GM19452 (cell line): ENCODE measurements at regions not wholly inside any gene's neighbourhood (a gene's known extent, or its start where the extent isn't known, plus 50 kb on each side); places are given as distances from the start of the nearest gene placed in this dataset.
A peak's percentile ranks its signal among the peaks of the same experiment; 100 is the strongest.
"Not testable (repeated sequence)": the region's sequence is repeated elsewhere in the genome, so short reads cannot be mapped to it uniquely, and the experiment has no call there.

Experiments
- ATAC-seq: cut with Tn5 transposase; IDR thresholded peaks from one replicate; pipeline ENCODE4 v1.9.1; 2021; ENCODE audit not compliant: unreplicated experiment

GRCh38 chrX:78603908-78604307 is 55.2 kb downstream of the RTL3 start:
- no peak for ATAC-seq

- no peak for ATAC-seq
These were observed 63.1 kb downstream of the RTL3 start for GRCh38 chrX:78595901-78596502.

DNA sequence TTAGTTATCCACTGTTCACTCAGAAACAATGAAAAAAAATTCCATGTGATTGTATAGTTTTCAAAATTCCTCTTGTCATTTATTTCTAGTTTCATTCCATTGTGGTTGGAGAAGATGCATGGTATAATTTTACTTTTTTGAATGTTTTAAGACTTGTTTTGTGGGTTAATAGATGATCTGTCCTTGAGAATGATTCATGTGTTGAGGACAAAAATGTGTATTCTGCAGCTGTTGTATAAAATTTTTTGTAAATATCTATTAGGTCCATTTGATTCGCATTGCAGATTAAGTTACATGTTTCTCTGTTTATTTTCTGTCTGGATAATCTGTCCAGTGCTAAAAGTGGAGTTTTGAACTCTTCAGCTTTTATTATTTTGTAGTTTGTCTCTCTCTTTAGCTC is 65.4 kb downstream of the RTL3 start:
- ATAC-seq, result no peak

GRCh38 chrX:78592030-78592429 is 67.1 kb downstream of the RTL3 start:
- no peak for ATAC-seq

DNA sequence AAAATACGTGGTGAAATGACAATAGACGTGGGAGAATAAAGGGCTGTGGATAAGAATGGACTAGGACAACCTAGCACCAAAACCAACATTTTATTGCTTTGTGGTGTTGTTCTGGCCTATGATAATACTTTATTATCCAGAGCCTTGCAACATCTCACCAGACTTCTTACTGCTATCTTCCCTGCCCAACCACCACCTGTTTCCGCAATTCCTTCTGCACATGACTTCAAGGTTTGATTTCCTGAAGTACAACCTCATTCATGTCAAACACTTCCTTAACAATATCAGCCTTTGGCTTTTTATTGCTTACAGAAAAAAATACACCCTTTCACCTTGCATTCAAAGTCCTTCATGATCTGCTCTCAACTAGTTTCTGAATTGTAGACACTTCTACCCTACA is 84.8 kb downstream of the RTL3 start:
- ATAC-seq, result no peak

GRCh38 chrX:78573630-78574029 is 85.5 kb downstream of the RTL3 start:
- no peak for ATAC-seq

DNA sequence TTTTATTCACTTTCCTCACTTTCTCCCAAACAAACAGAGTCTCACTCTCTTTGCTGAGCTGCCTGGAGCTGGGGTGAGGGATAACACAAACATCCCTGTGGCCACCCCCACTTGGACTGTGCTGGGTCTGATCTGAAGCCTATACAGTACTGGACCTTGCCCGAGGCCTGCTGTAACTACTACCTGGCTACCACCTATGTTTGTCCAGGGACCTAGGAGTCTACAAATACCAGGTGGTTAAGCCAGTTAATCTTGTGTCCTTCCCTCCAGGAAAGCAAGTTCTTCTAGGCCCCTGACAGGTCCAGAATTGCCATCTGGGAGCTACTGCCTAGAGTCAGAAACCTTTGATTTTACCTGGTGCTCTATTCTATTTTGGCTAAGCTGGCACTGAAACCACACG is 87.3 kb downstream of the RTL3 start:
- no peak for ATAC-seq

DNA sequence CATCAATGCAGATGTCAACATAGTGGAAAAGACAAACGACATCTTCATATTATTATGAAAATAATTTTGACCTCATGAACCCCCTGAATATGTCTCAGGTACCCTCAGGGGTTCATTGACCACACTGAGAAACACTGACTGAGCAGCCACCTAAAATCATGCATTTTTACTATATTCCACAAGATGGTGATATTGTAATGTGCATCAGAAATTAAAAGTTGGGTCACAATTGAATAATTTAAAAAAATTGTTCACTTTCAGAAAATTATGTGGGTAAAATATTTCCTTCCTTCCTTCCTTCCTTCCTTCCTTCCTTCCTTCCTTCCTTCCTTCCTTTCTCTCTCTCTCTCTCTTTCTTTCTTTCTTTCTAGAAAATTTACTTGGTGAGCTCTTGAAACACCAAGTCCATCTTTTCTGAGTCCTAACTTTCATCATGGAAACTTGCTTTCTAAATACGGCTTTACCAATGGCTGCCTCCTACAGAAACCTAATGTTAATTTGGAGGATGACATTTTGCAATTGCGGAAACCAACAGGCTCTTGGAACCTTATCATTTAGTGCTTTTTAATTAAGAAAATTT is 103.6 kb downstream of the RTL3 start:
- ATAC-seq, result no peak

DNA sequence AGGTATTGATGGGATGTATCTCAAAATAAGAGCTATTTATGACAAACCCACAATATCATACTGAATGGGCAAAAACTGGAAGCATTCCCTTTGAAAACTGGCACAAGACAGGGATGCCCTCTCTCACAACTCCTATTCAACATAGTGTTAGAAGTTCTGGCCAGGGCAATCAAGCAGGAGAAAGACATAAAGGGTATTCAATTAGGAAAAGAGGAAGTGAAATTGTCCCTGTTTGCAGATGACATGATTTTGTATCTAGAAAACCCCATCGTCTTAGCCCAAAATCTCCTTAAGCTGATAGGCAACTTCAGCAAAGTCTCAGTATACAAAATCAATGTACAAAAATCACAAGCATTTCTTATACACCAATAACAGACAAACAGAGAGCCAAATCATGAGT is 106.5 kb downstream of the RTL3 start:
- not testable (repeated sequence) for ATAC-seq

- ATAC-seq, result no peak
These were observed 111.1 kb downstream of the RTL3 start for GRCh38 chrX:78548012-78548411.

DNA sequence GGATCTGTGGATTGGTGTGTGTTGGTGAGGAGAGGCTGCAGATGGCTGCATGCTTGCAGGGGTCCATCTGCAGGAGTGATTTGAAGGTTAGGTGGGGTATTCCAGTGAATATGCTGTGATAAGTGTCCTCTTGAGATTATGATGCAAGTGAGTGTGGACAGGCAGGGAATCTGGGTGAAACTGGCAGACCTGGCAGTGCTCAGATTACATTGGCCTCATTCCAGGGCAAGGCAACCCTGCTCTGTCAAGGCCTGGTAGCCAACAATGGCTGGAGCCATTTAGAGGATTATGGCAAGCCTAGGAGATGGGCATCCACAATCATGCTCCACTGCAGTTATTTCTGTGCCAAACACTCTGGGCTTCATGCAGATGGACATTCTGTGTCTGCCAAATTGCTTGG is 113.9 kb downstream of the RTL3 start:
- no peak for ATAC-seq

- no peak for ATAC-seq
These were observed 115.8 kb downstream of the RTL3 start for GRCh38 chrX:78543281-78543680.

DNA sequence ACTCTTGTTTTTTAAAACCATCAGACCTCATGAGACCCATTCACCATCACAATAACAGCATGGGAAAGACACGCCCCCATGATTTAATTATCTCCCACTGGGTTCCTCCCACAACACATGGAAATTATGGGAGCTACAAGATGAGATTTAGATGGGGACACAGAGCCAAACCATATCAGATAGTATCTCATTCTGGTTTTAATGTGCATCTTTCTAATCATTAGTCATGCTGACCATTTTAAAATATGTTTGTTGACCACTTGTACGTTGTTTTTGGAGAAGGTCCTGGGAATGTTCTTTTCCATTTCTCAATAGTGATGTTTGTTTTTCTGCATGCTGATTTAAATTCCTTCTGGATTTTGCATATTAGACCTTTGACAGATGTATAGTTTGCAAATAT is 119.0 kb downstream of the RTL3 start:
- no peak for ATAC-seq

GRCh38 chrX:78534221-78534620 is 124.9 kb downstream of the RTL3 start:
- no peak for ATAC-seq

DNA sequence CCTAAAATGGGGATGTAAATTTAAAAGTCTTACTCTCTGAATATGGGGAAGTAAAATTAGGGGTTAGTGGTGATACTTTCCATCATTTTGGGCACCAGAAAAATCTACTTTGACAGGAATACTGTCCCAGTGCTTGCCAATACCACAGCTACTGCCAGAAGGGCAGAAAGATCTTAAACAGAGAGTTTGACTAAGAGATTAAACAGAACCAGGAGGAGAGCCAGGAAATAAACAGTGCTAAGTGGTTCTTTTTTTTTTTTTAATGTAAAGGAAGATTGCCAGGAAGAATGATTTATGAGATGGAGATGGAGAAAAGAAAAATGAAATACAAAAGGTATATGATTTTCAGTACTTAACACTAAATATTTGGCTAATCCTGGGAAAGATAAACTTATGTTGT is 126.8 kb downstream of the RTL3 start:
- ATAC-seq, result no peak

- no peak for ATAC-seq
These were observed 131.3 kb downstream of the RTL3 start for GRCh38 chrX:78527818-78528217.

DNA sequence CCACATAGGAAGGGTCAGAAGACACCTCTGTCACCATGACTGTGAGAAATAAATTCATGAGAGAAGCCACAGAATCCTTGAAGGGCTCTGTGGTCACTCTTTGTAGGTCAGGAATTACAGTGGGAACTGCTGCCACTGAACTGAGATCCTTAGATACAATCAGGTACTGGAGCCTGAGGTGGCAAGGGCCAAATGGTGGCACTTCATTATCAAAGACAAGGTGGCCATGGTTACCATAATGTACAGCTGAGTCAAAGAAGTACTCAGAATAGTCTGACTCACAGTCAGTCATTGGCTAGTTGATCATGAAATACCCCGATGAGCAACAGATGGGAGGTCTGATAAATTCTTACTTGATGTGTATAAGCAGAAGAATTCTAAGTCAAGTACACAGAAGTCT is 131.9 kb downstream of the RTL3 start:
- no peak for ATAC-seq

DNA sequence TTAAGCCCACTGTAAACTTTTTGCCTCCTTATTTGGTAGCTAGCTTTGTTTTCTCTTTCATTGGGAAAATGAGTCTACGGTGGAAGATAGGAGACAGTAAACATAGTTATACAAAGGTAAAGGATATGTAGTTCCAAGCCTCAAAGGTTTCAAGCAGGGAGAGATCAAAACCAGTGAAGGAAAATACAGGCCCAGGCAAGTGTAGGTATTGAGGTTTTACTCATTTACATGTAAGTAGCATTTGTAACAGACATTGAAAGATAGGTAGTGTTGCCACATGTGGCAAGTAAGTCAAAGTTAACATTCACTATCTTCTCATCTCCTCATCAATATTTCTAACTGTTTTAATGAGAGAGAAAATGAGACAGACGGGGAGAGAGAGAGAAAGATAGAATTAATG is 136.5 kb downstream of the RTL3 start:
- ATAC-seq, result no peak

GRCh38 chrX:78517124-78517523 is 142.0 kb downstream of the RTL3 start:
- ATAC-seq, result peak; percentile 84

DNA sequence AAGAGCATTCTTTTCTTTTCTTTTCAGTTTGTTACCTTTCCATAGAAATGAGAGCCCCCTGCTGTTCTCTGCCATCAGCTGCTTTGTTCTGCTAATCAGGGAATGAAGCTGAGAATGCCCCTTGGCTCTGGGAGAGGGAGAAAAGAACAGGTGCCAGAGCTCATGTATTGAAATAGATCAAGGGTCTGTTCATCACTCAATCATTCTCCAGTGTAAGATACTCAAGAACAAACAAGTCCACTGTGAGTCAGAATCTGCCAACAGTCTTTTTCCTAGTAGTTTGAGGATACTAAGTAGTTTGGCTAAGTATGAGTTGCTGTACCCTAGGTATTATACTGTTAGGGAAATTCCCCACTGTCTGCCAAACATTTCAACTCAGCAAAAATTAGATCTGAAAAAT is 144.3 kb downstream of the RTL3 start:
- ATAC-seq, result no peak

DNA sequence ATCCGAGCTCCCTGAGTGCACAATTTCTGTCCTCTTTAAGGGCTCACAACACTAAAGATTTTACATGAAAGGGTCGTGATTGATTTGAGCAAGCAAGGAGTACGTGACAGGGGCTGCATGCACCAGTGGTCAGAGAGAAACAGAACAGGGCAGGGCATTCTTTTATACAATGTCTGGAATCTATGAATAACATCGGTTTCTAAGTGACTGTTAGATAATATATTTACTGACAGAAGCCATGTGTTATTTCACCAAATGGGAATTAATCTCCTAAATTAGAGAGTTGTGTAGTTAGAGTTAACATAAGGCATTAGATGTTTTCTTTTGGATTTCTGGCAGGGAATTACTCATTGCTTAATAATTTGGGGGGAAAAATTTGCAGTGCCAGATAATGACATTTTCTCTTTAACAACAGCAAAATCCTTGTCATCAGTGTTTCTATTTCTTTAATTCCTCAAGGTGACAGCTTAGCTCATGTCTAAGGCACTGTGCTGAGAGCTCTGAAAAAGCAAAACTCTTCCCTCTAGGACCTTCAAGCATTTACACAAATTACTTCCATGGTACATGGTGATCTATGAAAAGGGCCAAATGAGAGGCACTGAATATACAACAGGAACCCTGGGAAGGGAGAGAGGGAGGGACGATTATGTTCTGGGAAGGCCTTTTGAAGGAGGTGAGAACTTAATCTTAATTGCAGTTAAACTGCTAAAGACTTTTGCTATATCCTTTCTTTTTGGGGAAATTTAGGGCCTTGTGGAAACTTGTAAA is 145.0 kb downstream of the RTL3 start:
- ATAC-seq, result no peak

DNA sequence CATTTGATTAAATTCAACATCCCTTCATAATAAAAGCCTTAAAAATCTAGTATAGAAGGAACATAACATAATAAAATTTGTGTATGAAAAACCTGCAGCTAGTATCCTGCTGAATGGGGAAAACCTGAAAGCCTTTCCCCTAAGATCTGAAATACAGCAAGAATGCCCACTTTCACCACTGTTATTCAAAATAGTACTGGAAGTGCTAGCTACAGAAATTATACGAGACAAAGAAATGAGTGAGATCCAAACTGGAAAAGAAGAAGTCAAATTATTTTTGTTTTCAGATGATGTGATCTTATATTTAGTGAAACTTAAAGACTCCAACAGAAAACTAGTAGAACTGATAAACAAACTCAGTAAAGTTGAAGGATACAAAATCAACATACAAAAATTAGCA is 152.9 kb downstream of the RTL3 start:
- ATAC-seq, result no peak

DNA sequence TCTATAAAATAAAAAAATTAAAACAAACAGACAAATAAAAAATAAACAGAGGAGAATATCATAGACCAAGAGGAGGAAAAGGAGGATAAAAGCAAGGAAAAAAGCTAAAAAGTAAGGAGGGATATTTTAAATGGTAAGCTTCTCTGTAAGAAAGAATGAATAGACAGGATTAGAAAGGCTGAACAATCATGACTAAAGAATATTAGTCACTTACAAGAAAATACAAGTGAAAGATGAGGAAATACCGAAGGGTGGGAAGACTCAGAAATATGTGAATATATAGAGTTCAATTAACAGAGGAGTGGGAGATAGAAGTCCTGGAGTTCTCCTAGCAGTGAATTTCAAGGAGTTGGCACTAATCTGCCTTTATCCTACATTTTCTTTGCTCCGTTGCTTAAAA is 162.6 kb downstream of the RTL3 start:
- ATAC-seq, result no peak
